ENCODE measurements at regions not wholly inside any gene's neighbourhood (a gene's known extent, or its start where the extent isn't known, plus 50 kb on each side); places are given as distances from the start of the nearest gene placed in this dataset.

GRCh38 chr6:9503111-9503761 is 911.6 kb downstream of the TFAP2A start:
- no peak for TF ChIP-seq CTCF (IDR thresholded peaks at IDR 0.05; ENCODE audit: extremely low read depth in 1 of 2, insufficient read depth in 1 of 2, low read depth in 1 of 2, low read length in 2 of 2)
- TF ChIP-seq POLR2A (IDR thresholded peaks at IDR 0.05; ENCODE audit: low read depth, low read length), result no peak
- no peak for TF ChIP-seq POLR2AphosphoS5 (IDR thresholded peaks at IDR 0.05; ENCODE audit: insufficient read depth, low read depth, low read length)
- TF ChIP-seq MYC (IDR thresholded peaks at IDR 0.05; ENCODE audit: low read depth, low read length), result no peak
- TF ChIP-seq EZH2 (IDR thresholded peaks at IDR 0.05; ENCODE audit: borderline replicate concordance, low read depth, low read length, severe bottlenecking), result no peak
